ENCODE measurements at regions not wholly inside any gene's neighbourhood (a gene's known extent, or its start where the extent isn't known, plus 50 kb on each side); places are given as distances from the start of the nearest gene placed in this dataset.
A peak's percentile ranks its signal among the peaks of the same experiment; 100 is the strongest.

GRCh38 chr3:117128133-117128532 lies 418.6 kb downstream of the TUSC7 start:
- FAIRE-seq (no peak), DNase-seq (no peak)
- Histone ChIP-seq H3K4me3 (ENCODE audit: low read length in 3 of 3) (no peak overlapping the region), H3K36me3 (ENCODE audit: control insufficient read depth in 2 of 3, insufficient read depth in 3 of 3, low read length in 3 of 3) (no peaks in the 10 kb centered on the region), H3K9ac (ENCODE audit: low read length in 3 of 3) (no peak overlapping the region), H3K27me3 (ENCODE audit: control insufficient read depth, insufficient read depth, low read length) (no peaks in the 10 kb centered on the region), H3K27ac (ENCODE audit: low read depth in 2 of 2, low read length in 2 of 2) (no peak overlapping the region), H3K9me3 (ENCODE audit: control insufficient read depth in 2 of 3, insufficient read depth in 1 of 3, low read length in 3 of 3) (no peaks in the 10 kb centered on the region), H3K4me1 (ENCODE audit: control insufficient read depth in 2 of 3, insufficient read depth in 2 of 3, low read depth in 1 of 3, low read length in 3 of 3) (peaks cover 0 to 5% (median 3%) of the 10 kb centered on the region in 3 donors)
- TF ChIP-seq CTCF (IDR thresholded peaks at IDR 0.05; ENCODE audit: borderline replicate concordance, extremely low read depth, insufficient read depth), result no peak
- intact Hi-C loops (cut with DNase I), result no loop called here

- DNase-seq, result peak in 2 of 5 donors; percentile 84 to 85
- H3K4me1 ChIP-seq (ENCODE audit: control insufficient read depth in 2 of 3, insufficient read depth in 2 of 3, low read depth in 1 of 3, low read length in 3 of 3), result peaks cover 0 to 5% (median 3%) of the 10 kb centered on the region in 3 donors
- intact Hi-C loops (cut with DNase I), result no loop called here
Observed at GRCh38 chr3:117128872-117129271, 419.3 kb downstream of the TUSC7 start.

GRCh38 chr3:117129516-117129915 lies 419.9 kb downstream of the TUSC7 start:
- DNase-seq (no peak), FAIRE-seq (no peak)
- Histone ChIP-seq H3K27ac (ENCODE audit: low read depth in 2 of 2, low read length in 2 of 2) (no peak overlapping the region), H3K4me3 (ENCODE audit: low read length in 3 of 3) (no peak overlapping the region), H3K9ac (ENCODE audit: low read length in 3 of 3) (no peak overlapping the region), H3K9me3 (ENCODE audit: control insufficient read depth in 2 of 3, insufficient read depth in 1 of 3, low read length in 3 of 3) (no peaks in the 10 kb centered on the region), H3K27me3 (ENCODE audit: control insufficient read depth, insufficient read depth, low read length) (no peaks in the 10 kb centered on the region), H3K4me1 (ENCODE audit: control insufficient read depth in 2 of 3, insufficient read depth in 2 of 3, low read depth in 1 of 3, low read length in 3 of 3) (peaks cover 0 to 5% (median 3%) of the 10 kb centered on the region in 3 donors), H3K36me3 (ENCODE audit: control insufficient read depth in 2 of 3, insufficient read depth in 3 of 3, low read length in 3 of 3) (no peaks in the 10 kb centered on the region)
- intact Hi-C loops (cut with DNase I), result no loop called here
- TF ChIP-seq CTCF (IDR thresholded peaks at IDR 0.05; ENCODE audit: borderline replicate concordance, extremely low read depth, insufficient read depth), result no peak

More at GRCh38 chr3:117128872-117129271, 419.3 kb downstream of the TUSC7 start:
- FAIRE-seq, result no peak
- no peak overlapping the region for H3K9ac ChIP-seq (ENCODE audit: low read length in 3 of 3)
- no peaks in the 10 kb centered on the region for H3K27me3 ChIP-seq (ENCODE audit: control insufficient read depth, insufficient read depth, low read length)
- H3K4me3 ChIP-seq (ENCODE audit: low read length in 3 of 3), result no peak overlapping the region
- H3K9me3 ChIP-seq (ENCODE audit: control insufficient read depth in 2 of 3, insufficient read depth in 1 of 3, low read length in 3 of 3), result no peaks in the 10 kb centered on the region
- H3K27ac ChIP-seq (ENCODE audit: low read depth in 2 of 2, low read length in 2 of 2), result no peak overlapping the region
- no peak for TF ChIP-seq CTCF (IDR thresholded peaks at IDR 0.05; ENCODE audit: borderline replicate concordance, extremely low read depth, insufficient read depth)
- H3K36me3 ChIP-seq (ENCODE audit: control insufficient read depth in 2 of 3, insufficient read depth in 3 of 3, low read length in 3 of 3), result no peaks in the 10 kb centered on the region

- no peak for TF ChIP-seq CTCF (IDR thresholded peaks at IDR 0.05; ENCODE audit: borderline replicate concordance, extremely low read depth, insufficient read depth)
- H3K27ac ChIP-seq (ENCODE audit: low read depth in 2 of 2, low read length in 2 of 2), result no peak overlapping the region
- no peaks in the 10 kb centered on the region for H3K36me3 ChIP-seq (ENCODE audit: control insufficient read depth in 2 of 3, insufficient read depth in 3 of 3, low read length in 3 of 3)
- no peak overlapping the region for H3K4me3 ChIP-seq (ENCODE audit: low read length in 3 of 3)
- no peaks in the 10 kb centered on the region for H3K27me3 ChIP-seq (ENCODE audit: control insufficient read depth, insufficient read depth, low read length)
- intact Hi-C loops (cut with DNase I), result no loop called here
- FAIRE-seq, result no peak
- H3K9me3 ChIP-seq (ENCODE audit: control insufficient read depth in 2 of 3, insufficient read depth in 1 of 3, low read length in 3 of 3), result no peaks in the 10 kb centered on the region
- peaks cover 0 to 5% (median 3%) of the 10 kb centered on the region in 3 donors for H3K4me1 ChIP-seq (ENCODE audit: control insufficient read depth in 2 of 3, insufficient read depth in 2 of 3, low read depth in 1 of 3, low read length in 3 of 3)
- DNase-seq, result no peak
- H3K9ac ChIP-seq (ENCODE audit: low read length in 3 of 3), result no peak overlapping the region
Observed at GRCh38 chr3:117130222-117130621, 420.6 kb downstream of the TUSC7 start.

Data from kidney (tissue), 13 donors.